CD4-positive, alpha-beta T cell (primary cell): ENCODE measurements at regions not wholly inside any gene's neighbourhood (a gene's known extent, or its start where the extent isn't known, plus 50 kb on each side); places are given as distances from the start of the nearest gene placed in this dataset.

Source experiments
- ATAC-seq: fragments of 200-7000 bp; cut with Tn5 transposase; one replicate; pipeline ENCODE4 v1.10.0; 2022; ENCODE audit warnings: mild to moderate bottlenecking; ENCODE audit not compliant: poor library complexity
- CTCF ChIA-PET: fragments of 350-600 bp; sonication (Branson Sonifier 250); formaldehyde crosslinking; loops from one replicate; lab custom pipeline; 2021; ENCODE audit warnings: antibody characterized with exemption, inconsistent platforms; lab: Charles Lee
- POLR2A ChIA-PET: fragments of 350-600 bp; sonication (Branson Sonifier 250); formaldehyde crosslinking; loops from one replicate; lab custom pipeline; 2021; ENCODE audit warnings: antibody characterized with exemption, inconsistent platforms; lab: Charles Lee
- DNase-seq, 14 experiments: peaks; one replicate each; pipeline ENCODE4 v3.0.0-alpha.2; 2013 to 2020; ENCODE audit warnings: mixed read lengths in 2 of 14
- H3K27ac ChIP-seq, 2 donors: one replicate each; pipeline versions ENCODE4 v1.5.1 to v1.7.0; 2013; ENCODE audit warnings: low read length in 2 of 2, low read depth in 1 of 2, mild to moderate bottlenecking in 1 of 2
- H3K27me3 ChIP-seq, 2 experiments: 1 replicate in 1 of 2; 2 replicates in 1 of 2; pipeline versions ENCODE4 v1.6.1 to v1.7.0; 2013; ENCODE audit warnings: low read length in 2 of 2, control low read depth in 1 of 2, mild to moderate bottlenecking in 1 of 2, moderate library complexity in 1 of 2; ENCODE audit not compliant: insufficient read depth in 2 of 2, control insufficient read depth in 1 of 2
- H3K36me3 ChIP-seq: one replicate; pipeline ENCODE4 v1.6.1; 2013; ENCODE audit warnings: low read length, control low read depth; ENCODE audit not compliant: insufficient read depth
- H3K4me1 ChIP-seq: one replicate; pipeline ENCODE4 v1.6.1; 2013; ENCODE audit warnings: low read length, control low read depth; ENCODE audit not compliant: insufficient read depth
- H3K4me3 ChIP-seq: one replicate; pipeline ENCODE4 v1.5.1; 2013; ENCODE audit warnings: mild to moderate bottlenecking, low read length, moderate library complexity
- H3K9me3 ChIP-seq, 2 experiments: 1 replicate in 1 of 2; 2 replicates in 1 of 2; pipeline versions ENCODE4 v1.6.1 to v1.7.0; 2013; ENCODE audit warnings: low read length in 2 of 2, mild to moderate bottlenecking in 2 of 2, control low read depth in 1 of 2, moderate library complexity in 1 of 2; ENCODE audit not compliant: control insufficient read depth in 1 of 2, insufficient read depth in 1 of 2
- H3K27ac Mint-ChIP-seq: one replicate; pipeline ENCODE4 v1.8.0; 2020; ENCODE audit warnings: mixed read lengths
- H3K27me3 Mint-ChIP-seq: one replicate; pipeline ENCODE4 v1.8.0; 2021; ENCODE audit warnings: mixed read lengths
- H3K36me3 Mint-ChIP-seq: one replicate; pipeline ENCODE4 v1.8.0; 2021; ENCODE audit warnings: low read depth, mixed read lengths
- H3K4me1 Mint-ChIP-seq: one replicate; pipeline ENCODE4 v1.8.0; 2021; ENCODE audit warnings: low read depth, mixed read lengths
- H3K4me3 Mint-ChIP-seq: one replicate; pipeline ENCODE4 v1.8.0; 2020; ENCODE audit warnings: mild to moderate bottlenecking, mixed read lengths
- H3K9me3 Mint-ChIP-seq: one replicate; pipeline ENCODE4 v1.8.0; 2020; ENCODE audit warnings: mixed read lengths
- CTCF ChIP-seq: fragments of 200-600 bp; IDR thresholded peaks from one replicate; pipeline ENCODE4 v1.8.0; 2022; ENCODE audit warnings: antibody characterized with exemption, mild to moderate bottlenecking
- intact Hi-C, 2 experiments: fragments of 100-400 bp; cut with DNase I in 1 of 2; cut with micrococcal nuclease in 1 of 2; formaldehyde crosslinking; loops; one replicate each; pipeline versions ENCODE4 v1.15.1 to v1.9.0; 2023 to 2025; cut with DNase I, micrococcal nuclease

- H3K4me1 Mint-ChIP-seq, result no peaks in the 10 kb centered on the region
- ChIA-PET CTCF (no interaction called here), POLR2A (no interaction called here)
- H3K27me3 ChIP-seq, result no peaks in the 10 kb centered on the region
- TF ChIP-seq CTCF, result no peak
- no peak overlapping the region for H3K27ac ChIP-seq
- no peak overlapping the region for H3K4me3 ChIP-seq
- H3K9me3 Mint-ChIP-seq, result peaks cover 8% of the 10 kb centered on the region
- no peak overlapping the region for H3K4me3 Mint-ChIP-seq
- H3K36me3 ChIP-seq, result no peaks in the 10 kb centered on the region
- no peaks in the 10 kb centered on the region for H3K36me3 Mint-ChIP-seq
- no peaks in the 10 kb centered on the region for H3K27me3 Mint-ChIP-seq
- intact Hi-C loops, result no loop called here
- no peak overlapping the region for H3K27ac Mint-ChIP-seq
- H3K9me3 ChIP-seq, result peaks cover 0 to 14% of the 10 kb centered on the region in 2 experiments
- H3K4me1 ChIP-seq, result no peaks in the 10 kb centered on the region
- ATAC-seq (no peak), DNase-seq (no peak)
Observed at GRCh38 chr9:118362596-118362995, 658.4 kb downstream of the TLR4 start.

- Mint-ChIP-seq H3K27ac (no peak overlapping the region), H3K4me1 (no peaks in the 10 kb centered on the region), H3K27me3 (no peaks in the 10 kb centered on the region), H3K9me3 (peaks cover 6% of the 10 kb centered on the region), H3K36me3 (no peaks in the 10 kb centered on the region), H3K4me3 (no peak overlapping the region)
- ChIA-PET POLR2A (no interaction called here), CTCF (no interaction called here)
- Histone ChIP-seq H3K4me3 (no peak overlapping the region), H3K27ac (no peak overlapping the region), H3K4me1 (no peaks in the 10 kb centered on the region), H3K9me3 (peaks cover 0 to 14% of the 10 kb centered on the region in 2 experiments), H3K27me3 (no peaks in the 10 kb centered on the region), H3K36me3 (no peaks in the 10 kb centered on the region)
- no peak for ATAC-seq
- TF ChIP-seq CTCF, result no peak
- peak in 1 of 14 experiments; percentile 2 for DNase-seq
- intact Hi-C loops, result no loop called here
Observed at GRCh38 chr9:118364266-118365106, 660.3 kb downstream of the TLR4 start.

GRCh38 chr9:118366228-118366627, 662.0 kb downstream of the TLR4 start:
- POLR2A ChIA-PET, result no interaction called here
- no peak for TF ChIP-seq CTCF
- no peaks in the 10 kb centered on the region for H3K4me1 ChIP-seq
- Mint-ChIP-seq H3K9me3 (peaks cover under 1% of the 10 kb centered on the region), H3K4me1 (no peaks in the 10 kb centered on the region), H3K36me3 (no peaks in the 10 kb centered on the region), H3K27me3 (no peaks in the 10 kb centered on the region), H3K27ac (no peak overlapping the region), H3K4me3 (no peak overlapping the region)
- H3K9me3 ChIP-seq, result peaks cover 0 to 14% of the 10 kb centered on the region in 2 experiments
- no peaks in the 10 kb centered on the region for H3K36me3 ChIP-seq
- intact Hi-C loops, result no loop called here
- H3K27me3 ChIP-seq, result no peaks in the 10 kb centered on the region
- no peak for ATAC-seq
- H3K4me3 ChIP-seq, result no peak overlapping the region
- CTCF ChIA-PET, result no interaction called here
- no peak for DNase-seq
- no peak overlapping the region for H3K27ac ChIP-seq
